Activated CD4-positive, alpha-beta T cell treated with anti-CD3 and anti-CD28 coated beads, Interleukin-2, amount 50 U/mL, for 16 hours (primary cell): ENCODE measurements at regions not wholly inside any gene's neighbourhood (a gene's known extent, or its start where the extent isn't known, plus 50 kb on each side); places are given as distances from the start of the nearest gene placed in this dataset.

ENCODE experiments used
- DNase-seq: peaks from one replicate; pipeline ENCODE4 v3.0.0-alpha.2; 2020

DNA sequence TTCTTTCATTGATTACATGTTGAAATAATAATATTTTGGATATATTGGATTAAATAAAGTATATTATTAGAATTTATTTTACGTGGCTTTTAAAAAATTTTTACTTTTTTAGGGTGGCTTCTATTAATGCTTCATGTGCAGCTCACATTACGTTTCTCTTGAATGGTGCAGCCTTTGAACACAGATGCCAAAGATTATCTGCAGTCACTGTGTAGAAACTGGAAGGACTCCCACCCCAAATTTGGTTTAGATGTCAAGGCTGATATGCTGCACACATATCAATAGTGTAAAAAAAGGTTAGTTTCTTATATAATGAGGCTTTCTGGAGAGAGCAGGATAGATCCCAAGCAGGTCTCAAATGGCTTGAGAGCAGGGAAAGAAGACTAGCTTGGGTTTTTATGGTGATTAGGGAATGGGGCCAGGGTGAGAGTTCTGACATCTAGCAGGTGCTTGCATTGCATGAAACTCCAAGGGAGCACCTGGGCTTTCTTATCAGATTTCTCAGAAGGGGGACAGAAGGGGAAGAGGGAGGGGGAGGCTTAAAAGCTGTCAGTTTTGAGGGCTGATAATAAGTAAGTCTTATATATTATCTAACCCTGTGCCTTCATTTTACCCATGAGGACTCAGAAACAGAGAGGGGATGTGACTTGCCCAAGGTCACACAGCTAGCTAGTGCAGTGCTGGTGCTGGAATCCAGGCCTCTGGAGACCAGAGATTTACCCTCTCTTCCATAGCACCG is 89.6 kb downstream of the CHST2 start:
- no peak for DNase-seq

GRCh38 chr3:143209715-143210059 is 90.1 kb downstream of the CHST2 start:
- no peak for DNase-seq

GRCh38 chr3:143210141-143210540 is 90.6 kb downstream of the CHST2 start:
- DNase-seq, result no peak

GRCh38 chr3:143215059-143215458 is 95.5 kb downstream of the CHST2 start:
- DNase-seq, result no peak
